H1 (cell line): ENCODE measurements at regions not wholly inside any gene's neighbourhood (a gene's known extent, or its start where the extent isn't known, plus 50 kb on each side); places are given as distances from the start of the nearest gene placed in this dataset.

Experiments used
- CTCF ChIA-PET: fragments of 300-600 bp; sonication (Branson Sonifier 250); formaldehyde crosslinking; loops from one replicate; lab custom pipeline; 2021; ENCODE audit not compliant: partially characterized antibody; lab: Charles Lee
- POLR2A ChIA-PET: fragments of 300-600 bp; sonication (Branson Sonifier 250); formaldehyde crosslinking; loops from one replicate; lab custom pipeline; 2021; ENCODE audit warnings: inconsistent platforms; ENCODE audit not compliant: partially characterized antibody; lab: Charles Lee
- DNase-seq, 2 experiments: peaks; one replicate each; pipeline versions ENCODE4 v3.0.0 to v3.0.0-alpha.2; 2010 to 2022; ENCODE audit warnings: low spot score in 2 of 2, low read depth in 1 of 2, mixed read lengths in 1 of 2
- FAIRE-seq: peaks from 2 replicates; lab custom pipeline; 2011; peaks lifted over from hg19 to GRCh38; lab: Jason Lieb, UNC
- H2AFZ ChIP-seq: 2 replicates; pipeline ENCODE4 v1.8.1; 2012; ENCODE audit warnings: low read length, inconsistent platforms
- H2AK5ac ChIP-seq: 2 replicates; pipeline ENCODE4 v1.6.1; 2013; ENCODE audit warnings: low read depth, low read length
- H2BK120ac ChIP-seq: replicated peaks from 2 replicates; pipeline ENCODE3; 2013; ENCODE audit warnings: low read depth, low read length, inconsistent platforms
- H2BK12ac ChIP-seq: 2 replicates; pipeline ENCODE4 v1.6.1; 2013; ENCODE audit warnings: low read depth, low read length
- H2BK15ac ChIP-seq: 2 replicates; pipeline ENCODE4 v1.6.1; 2013; ENCODE audit warnings: low read length
- H2BK20ac ChIP-seq: 2 replicates; pipeline ENCODE4 v1.6.1; 2013; ENCODE audit warnings: low read length
- H2BK5ac ChIP-seq: 2 replicates; pipeline ENCODE4 v1.6.1; 2013; ENCODE audit warnings: low read depth, low read length
- H3K14ac ChIP-seq: 2 replicates; pipeline ENCODE4 v1.6.1; 2013; ENCODE audit warnings: inconsistent platforms; ENCODE audit not compliant: insufficient read length
- H3K18ac ChIP-seq: 2 replicates; pipeline ENCODE4 v1.6.1; 2013; ENCODE audit warnings: low read length; ENCODE audit errors: extremely low read depth
- H3K23ac ChIP-seq: 2 replicates; pipeline ENCODE4 v1.6.1; 2013; ENCODE audit warnings: inconsistent platforms; ENCODE audit not compliant: insufficient read length
- H3K23me2 ChIP-seq: 2 replicates; pipeline ENCODE4 v1.6.1; 2013; ENCODE audit warnings: low read depth, low read length
- H3K27ac ChIP-seq: 2 replicates; pipeline ENCODE4 v1.6.1; 2011; ENCODE audit warnings: low read depth, low read length, inconsistent platforms
- H3K27me3 ChIP-seq, 4 experiments: replicated peaks in 1 of 4; 1 replicate in 1 of 4; 2 replicates in 3 of 4; pipeline versions ENCODE4 v1.6.1 to v1.8.1; 2011 to 2013; ENCODE audit warnings: low read length in 3 of 4, mild to moderate bottlenecking in 3 of 4, inconsistent platforms in 2 of 4, mixed read lengths in 2 of 4, moderate library complexity in 1 of 4; ENCODE audit not compliant: control insufficient read depth in 3 of 4, insufficient read depth in 3 of 4; ENCODE audit errors: extremely low read depth in 1 of 4
- H3K36me3 ChIP-seq, 4 experiments: 2 replicates each; pipeline versions ENCODE4 v1.6.1 to v1.8.1; 2011 to 2013; ENCODE audit warnings: mild to moderate bottlenecking in 4 of 4, low read length in 3 of 4, moderate library complexity in 2 of 4, control low read depth in 1 of 4, inconsistent platforms in 1 of 4; ENCODE audit not compliant: insufficient read depth in 4 of 4, control insufficient read depth in 2 of 4
- H3K4ac ChIP-seq: replicated peaks from 2 replicates; pipeline ENCODE3; 2013; ENCODE audit warnings: low read length, low read depth, mixed read lengths, inconsistent platforms; ENCODE audit not compliant: insufficient read length
- H3K4me1 ChIP-seq, 4 experiments: replicated peaks in 1 of 4; 1 replicate in 1 of 4; 2 replicates in 3 of 4; pipeline versions ENCODE4 v1.6.1 to v1.8.1; 2011 to 2013; ENCODE audit warnings: low read length in 3 of 4, inconsistent platforms in 2 of 4, mixed read lengths in 1 of 4; ENCODE audit not compliant: insufficient read depth in 4 of 4, control insufficient read depth in 3 of 4
- H3K4me2 ChIP-seq, 2 experiments: 2 replicates each; pipeline versions ENCODE4 v1.6.1 to v1.8.1; 2011 to 2013; ENCODE audit warnings: low read depth in 2 of 2, low read length in 2 of 2, control low read depth in 1 of 2, inconsistent platforms in 1 of 2, mild to moderate bottlenecking in 1 of 2; ENCODE audit not compliant: insufficient read depth in 1 of 2
- H3K4me3 ChIP-seq, 4 experiments: fragments of 200-600, 300-600 bp in 1 of 4; sonication (generic), shearing (Covaris generic), sonication (Bioruptor Twin) in 1 of 4; 2 replicates each; pipeline versions ENCODE4 v1.5.1 to v1.8.1; 2011 to 2016; ENCODE audit warnings: low read length in 4 of 4, low read depth in 3 of 4, control low read depth in 2 of 4, inconsistent platforms in 2 of 4, mild to moderate bottlenecking in 2 of 4, mixed read lengths in 1 of 4, moderate library complexity in 1 of 4; ENCODE audit not compliant: insufficient read depth in 2 of 4; ENCODE audit errors: extremely low read depth in 1 of 4
- H3K56ac ChIP-seq: replicated peaks from 2 replicates; pipeline ENCODE3; 2013; ENCODE audit warnings: low read depth, mild to moderate bottlenecking, mixed read lengths, low read length, inconsistent platforms; ENCODE audit not compliant: insufficient read length
- H3K79me1 ChIP-seq: 2 replicates; pipeline ENCODE4 v1.6.1; 2013; ENCODE audit warnings: low read depth, low read length, control low read depth
- H3K79me2 ChIP-seq, 2 experiments: 2 replicates each; pipeline versions ENCODE4 v1.6.1 to v1.8.1; 2012 to 2013; ENCODE audit warnings: low read length in 2 of 2, mild to moderate bottlenecking in 2 of 2, inconsistent platforms in 1 of 2; ENCODE audit not compliant: insufficient read depth in 2 of 2, control insufficient read depth in 1 of 2
- H3K9ac ChIP-seq, 4 experiments: replicated peaks in 1 of 4; 1 replicate in 1 of 4; 2 replicates in 3 of 4; pipeline versions ENCODE4 v1.6.1 to v1.8.1; 2011 to 2013; ENCODE audit warnings: low read depth in 3 of 4, low read length in 3 of 4, control low read depth in 2 of 4, mild to moderate bottlenecking in 2 of 4, moderate library complexity in 2 of 4, inconsistent platforms in 1 of 4; ENCODE audit errors: extremely low read depth in 1 of 4
- H3K9me3 ChIP-seq, 2 experiments: 2 replicates each; pipeline versions ENCODE4 v1.6.1 to v1.8.1; 2012 to 2013; ENCODE audit warnings: mild to moderate bottlenecking in 2 of 2, moderate library complexity in 2 of 2, control low read depth in 1 of 2, inconsistent platforms in 1 of 2, low read depth in 1 of 2, low read length in 1 of 2, mixed read lengths in 1 of 2; ENCODE audit not compliant: insufficient read depth in 2 of 2
- H4K20me1 ChIP-seq, 2 experiments: replicated peaks in 1 of 2; 2 replicates each; pipeline versions ENCODE3 to v1.8.1; 2011 to 2013; ENCODE audit warnings: inconsistent platforms in 2 of 2, low read length in 2 of 2, mild to moderate bottlenecking in 1 of 2; ENCODE audit not compliant: insufficient read depth in 2 of 2, control insufficient read depth in 1 of 2
- H4K5ac ChIP-seq: 2 replicates; pipeline ENCODE4 v1.6.1; 2013; ENCODE audit warnings: low read length, low read depth, mixed read lengths, inconsistent platforms; ENCODE audit not compliant: insufficient read length
- H4K8ac ChIP-seq: 2 replicates; pipeline ENCODE4 v1.8.0; 2013; ENCODE audit warnings: mild to moderate bottlenecking, moderate library complexity, low read length, inconsistent platforms; ENCODE audit not compliant: insufficient read depth; ENCODE audit errors: extremely low read depth
- H4K91ac ChIP-seq: replicated peaks from 2 replicates; pipeline ENCODE3; 2013; ENCODE audit warnings: low read length, mixed read lengths, inconsistent platforms; ENCODE audit not compliant: insufficient read length
- BCL11A ChIP-seq, 2 experiments: IDR thresholded peaks; one replicate each; pipeline ENCODE4 v1.6.1; 2011; ENCODE audit warnings: low read depth in 2 of 2, low read length in 2 of 2, mild to moderate bottlenecking in 2 of 2
- CHD2 ChIP-seq: IDR thresholded peaks from 2 replicates; pipeline ENCODE4 v1.6.1; 2012; ENCODE audit warnings: low read length, improper control_type of control experiment
- FOSL1 ChIP-seq: IDR thresholded peaks from 2 replicates; pipeline ENCODE4 v1.6.1; 2011; ENCODE audit warnings: mild to moderate bottlenecking, low read depth, low read length, moderate library complexity; ENCODE audit not compliant: insufficient read depth
- JUN ChIP-seq: IDR thresholded peaks from 2 replicates; pipeline ENCODE4 v1.6.1; 2011; ENCODE audit warnings: low read depth, mild to moderate bottlenecking, improper control_type of control experiment, low read length
- SIX5 ChIP-seq: IDR thresholded peaks from 2 replicates; pipeline ENCODE4 v1.6.1; 2011; ENCODE audit warnings: mild to moderate bottlenecking, low read depth, low read length
- SUZ12 ChIP-seq: fragments of 200-600 bp; sonication (generic); IDR thresholded peaks from 2 replicates; pipeline ENCODE4 v1.6.1; 2012; ENCODE audit warnings: mild to moderate bottlenecking, inconsistent platforms, low read length, moderate library complexity, mixed read lengths
- TCF12 ChIP-seq: IDR thresholded peaks from 2 replicates; pipeline ENCODE4 v1.6.1; 2011; ENCODE audit warnings: low read depth, mild to moderate bottlenecking, low read length

- H2BK20ac ChIP-seq: no peak overlapping the region
- H4K20me1 ChIP-seq: no peaks in the 10 kb centered on the region
- DNase-seq (no peak), FAIRE-seq (no peak)
- H3K27me3 ChIP-seq: no peaks in the 10 kb centered on the region
- no peak overlapping the region for H3K56ac ChIP-seq
- no peak overlapping the region for H2AFZ ChIP-seq
- no peak overlapping the region for H2BK5ac ChIP-seq
- ChIA-PET POLR2A (no interaction called here), CTCF (no interaction called here)
- no peaks in the 10 kb centered on the region for H3K79me1 ChIP-seq
- no peaks in the 10 kb centered on the region for H3K36me3 ChIP-seq
- H3K4ac ChIP-seq: no peak overlapping the region
- H3K9ac ChIP-seq: no peak overlapping the region
- no peak overlapping the region for H3K18ac ChIP-seq
- no peak overlapping the region for H3K23ac ChIP-seq
- H3K79me2 ChIP-seq: no peaks in the 10 kb centered on the region
- H3K23me2 ChIP-seq: no peaks in the 10 kb centered on the region
- H3K4me3 ChIP-seq: no peak overlapping the region
- H2BK120ac ChIP-seq: no peak overlapping the region
- H2BK15ac ChIP-seq: no peak overlapping the region
- no peaks in the 10 kb centered on the region for H3K9me3 ChIP-seq
- H3K4me2 ChIP-seq: no peak overlapping the region
- H3K27ac ChIP-seq: no peak overlapping the region
- no peak overlapping the region for H4K91ac ChIP-seq
- no peak overlapping the region for H4K5ac ChIP-seq
- no peak overlapping the region for H4K8ac ChIP-seq
- H3K14ac ChIP-seq: no peak overlapping the region
- no peaks in the 10 kb centered on the region for H3K4me1 ChIP-seq
- H2AK5ac ChIP-seq: no peak overlapping the region
- no peak overlapping the region for H2BK12ac ChIP-seq
- TF ChIP-seq CHD2 (no peak), BCL11A (IDR thresholded peaks at IDR 0.05; ENCODE audit: low read depth in 2 of 2, low read length in 2 of 2) (no peak), SIX5 (no peak), SUZ12 (no peak), JUN (no peak), FOSL1 (no peak), TCF12 (no peak)
Measured at GRCh38 chrX:45347877-45348276, 147.2 kb upstream of the DIPK2B start.
